ENCODE measurements at regions not wholly inside any gene's neighbourhood (a gene's known extent, or its start where the extent isn't known, plus 50 kb on each side); places are given as distances from the start of the nearest gene placed in this dataset.

- Mint-ChIP-seq H3K27ac (no peak overlapping the region), H3K9me3 (peaks cover 0 to 5% (median 0%) of the 10 kb centered on the region in 3 donors), H3K4me1 (no peaks in the 10 kb centered on the region), H3K36me3 (no peaks in the 10 kb centered on the region), H3K27me3 (no peaks in the 10 kb centered on the region), H3K4me3 (no peak overlapping the region)
- Histone ChIP-seq H3K27ac (ENCODE audit: low read length) (no peak overlapping the region), H3K4me3 (ENCODE audit: control insufficient read depth in 1 of 2, extremely low read depth in 1 of 2, low read length in 1 of 2) (no peak overlapping the region), H3K9me3 (no peaks in the 10 kb centered on the region), H3K36me3 (ENCODE audit: control insufficient read depth in 2 of 2, extremely low read depth in 1 of 2, insufficient read depth in 1 of 2, low read length in 1 of 2) (no peaks in the 10 kb centered on the region), H3K4me1 (ENCODE audit: control insufficient read depth in 1 of 2, extremely low read depth in 1 of 2, insufficient read depth in 2 of 2, low read length in 2 of 2) (no peaks in the 10 kb centered on the region), H3K27me3 (replicated peaks in 1 of 2; ENCODE audit: control insufficient read depth in 2 of 2, extremely low read depth in 1 of 2, insufficient read depth in 2 of 2, low read length in 1 of 2) (no peaks in the 10 kb centered on the region)
- no peak for DNase-seq
- ATAC-seq (replicated peaks in 1 of 4): no peak
- ChIA-PET POLR2A (no interaction called here), CTCF (no interaction called here)
- WGBS (ENCODE audit: insufficient coverage): no CpG with 5 or more reads among the region's 2 CpGs
These were observed 414.2 kb downstream of the KLF5 start for GRCh38 chr13:73473016-73473415.

- DNase-seq (no peak), ATAC-seq (replicated peaks in 1 of 4) (no peak)
- Histone ChIP-seq H3K4me3 (ENCODE audit: control insufficient read depth in 1 of 2, extremely low read depth in 1 of 2, low read length in 1 of 2) (no peak overlapping the region), H3K4me1 (ENCODE audit: control insufficient read depth in 1 of 2, extremely low read depth in 1 of 2, insufficient read depth in 2 of 2, low read length in 2 of 2) (no peaks in the 10 kb centered on the region), H3K36me3 (ENCODE audit: control insufficient read depth in 2 of 2, extremely low read depth in 1 of 2, insufficient read depth in 1 of 2, low read length in 1 of 2) (no peaks in the 10 kb centered on the region), H3K27me3 (replicated peaks in 1 of 2; ENCODE audit: control insufficient read depth in 2 of 2, extremely low read depth in 1 of 2, insufficient read depth in 2 of 2, low read length in 1 of 2) (peaks cover 0 to 2% of the 10 kb centered on the region in 2 experiments), H3K9me3 (no peaks in the 10 kb centered on the region), H3K27ac (ENCODE audit: low read length) (no peak overlapping the region)
- WGBS (ENCODE audit: insufficient coverage): 67% methylated on average over 1 of the region's 2 CpGs
- ChIA-PET POLR2A (no interaction called here), CTCF (interaction anchor here in 1 of 2 donors (1.1 kb wide), 1 partner anchor 11 kb away, joined by 3 read pairs; no protein-coding TSS in a partner anchor)
- Mint-ChIP-seq H3K36me3 (no peaks in the 10 kb centered on the region), H3K4me3 (no peak overlapping the region), H3K9me3 (peaks cover 0 to 5% (median 0%) of the 10 kb centered on the region in 3 donors), H3K4me1 (no peaks in the 10 kb centered on the region), H3K27ac (no peak overlapping the region), H3K27me3 (peaks cover 0 to 4% of the 10 kb centered on the region in 2 donors)
These were observed 408.3 kb downstream of the KLF5 start for GRCh38 chr13:73467125-73467524.

GRCh38 chr13:73466561-73466960, 407.8 kb downstream of the KLF5 start:
- no peak for ATAC-seq (replicated peaks in 1 of 4)
- ChIA-PET POLR2A (no interaction called here), CTCF (no interaction called here)
- Mint-ChIP-seq H3K9me3 (peaks cover 0 to 5% (median 0%) of the 10 kb centered on the region in 3 donors), H3K4me1 (no peaks in the 10 kb centered on the region), H3K4me3 (no peak overlapping the region), H3K36me3 (no peaks in the 10 kb centered on the region), H3K27me3 (peaks cover 0 to 4% of the 10 kb centered on the region in 2 donors), H3K27ac (no peak overlapping the region)
- peaks cover 0 to 2% of the 10 kb centered on the region in 2 experiments for H3K27me3 ChIP-seq (replicated peaks in 1 of 2; ENCODE audit: control insufficient read depth in 2 of 2, extremely low read depth in 1 of 2, insufficient read depth in 2 of 2, low read length in 1 of 2)
- H3K27ac ChIP-seq (ENCODE audit: low read length): no peak overlapping the region
- no peak for DNase-seq
- H3K4me1 ChIP-seq (ENCODE audit: control insufficient read depth in 1 of 2, extremely low read depth in 1 of 2, insufficient read depth in 2 of 2, low read length in 2 of 2): no peaks in the 10 kb centered on the region
- H3K4me3 ChIP-seq (ENCODE audit: control insufficient read depth in 1 of 2, extremely low read depth in 1 of 2, low read length in 1 of 2): no peak overlapping the region
- H3K36me3 ChIP-seq (ENCODE audit: control insufficient read depth in 2 of 2, extremely low read depth in 1 of 2, insufficient read depth in 1 of 2, low read length in 1 of 2): no peaks in the 10 kb centered on the region
- WGBS (ENCODE audit: insufficient coverage): 79% methylated on average over 3 of the region's 4 CpGs
- no peaks in the 10 kb centered on the region for H3K9me3 ChIP-seq

GRCh38 chr13:73465617-73465971, 406.8 kb downstream of the KLF5 start:
- DNase-seq (no peak), ATAC-seq (replicated peaks in 1 of 4) (no peak)
- no peak overlapping the region for H3K4me3 ChIP-seq (ENCODE audit: control insufficient read depth in 1 of 2, extremely low read depth in 1 of 2, low read length in 1 of 2)
- Mint-ChIP-seq H3K4me3 (no peak overlapping the region), H3K9me3 (no peaks in the 10 kb centered on the region), H3K36me3 (no peaks in the 10 kb centered on the region), H3K27ac (no peak overlapping the region), H3K4me1 (no peaks in the 10 kb centered on the region), H3K27me3 (peaks cover 3 to 4% of the 10 kb centered on the region in 2 donors)
- no peaks in the 10 kb centered on the region for H3K9me3 ChIP-seq
- H3K4me1 ChIP-seq (ENCODE audit: control insufficient read depth in 1 of 2, extremely low read depth in 1 of 2, insufficient read depth in 2 of 2, low read length in 2 of 2): no peaks in the 10 kb centered on the region
- POLR2A ChIA-PET: no interaction called here
- CTCF ChIA-PET: no interaction called here
- WGBS (ENCODE audit: insufficient coverage): no CpG with 5 or more reads among the region's 3 CpGs
- peaks cover 0 to 2% of the 10 kb centered on the region in 2 experiments for H3K27me3 ChIP-seq (replicated peaks in 1 of 2; ENCODE audit: control insufficient read depth in 2 of 2, extremely low read depth in 1 of 2, insufficient read depth in 2 of 2, low read length in 1 of 2)
- no peak overlapping the region for H3K27ac ChIP-seq (ENCODE audit: low read length)
- H3K36me3 ChIP-seq (ENCODE audit: control insufficient read depth in 2 of 2, extremely low read depth in 1 of 2, insufficient read depth in 1 of 2, low read length in 1 of 2): no peaks in the 10 kb centered on the region

- H3K36me3 ChIP-seq (ENCODE audit: control insufficient read depth in 2 of 2, extremely low read depth in 1 of 2, insufficient read depth in 1 of 2, low read length in 1 of 2): no peaks in the 10 kb centered on the region
- no peak for ATAC-seq (replicated peaks in 1 of 4)
- Mint-ChIP-seq H3K4me1 (no peaks in the 10 kb centered on the region), H3K27ac (no peak overlapping the region), H3K9me3 (no peaks in the 10 kb centered on the region), H3K36me3 (no peaks in the 10 kb centered on the region), H3K4me3 (no peak overlapping the region), H3K27me3 (peaks cover 4 to 6% of the 10 kb centered on the region in 2 donors)
- no peaks in the 10 kb centered on the region for H3K4me1 ChIP-seq (ENCODE audit: control insufficient read depth in 1 of 2, extremely low read depth in 1 of 2, insufficient read depth in 2 of 2, low read length in 2 of 2)
- CTCF ChIA-PET: no interaction called here
- no CpG with 5 or more reads among the region's 5 CpGs for WGBS (ENCODE audit: insufficient coverage)
- H3K27me3 ChIP-seq (replicated peaks in 1 of 2; ENCODE audit: control insufficient read depth in 2 of 2, extremely low read depth in 1 of 2, insufficient read depth in 2 of 2, low read length in 1 of 2): peaks cover 0 to 3% of the 10 kb centered on the region in 2 experiments
- POLR2A ChIA-PET: no interaction called here
- no peak overlapping the region for H3K27ac ChIP-seq (ENCODE audit: low read length)
- DNase-seq: no peak
- H3K4me3 ChIP-seq (ENCODE audit: control insufficient read depth in 1 of 2, extremely low read depth in 1 of 2, low read length in 1 of 2): no peak overlapping the region
- no peaks in the 10 kb centered on the region for H3K9me3 ChIP-seq
These were observed 406.2 kb downstream of the KLF5 start for GRCh38 chr13:73464758-73465616.

GRCh38 chr13:73462241-73462640, 403.4 kb downstream of the KLF5 start:
- Histone ChIP-seq H3K4me3 (ENCODE audit: control insufficient read depth in 1 of 2, extremely low read depth in 1 of 2, low read length in 1 of 2) (no peak overlapping the region), H3K4me1 (ENCODE audit: control insufficient read depth in 1 of 2, extremely low read depth in 1 of 2, insufficient read depth in 2 of 2, low read length in 2 of 2) (no peaks in the 10 kb centered on the region), H3K36me3 (ENCODE audit: control insufficient read depth in 2 of 2, extremely low read depth in 1 of 2, insufficient read depth in 1 of 2, low read length in 1 of 2) (no peaks in the 10 kb centered on the region), H3K9me3 (no peaks in the 10 kb centered on the region), H3K27ac (ENCODE audit: low read length) (no peak overlapping the region), H3K27me3 (replicated peaks in 1 of 2; ENCODE audit: control insufficient read depth in 2 of 2, extremely low read depth in 1 of 2, insufficient read depth in 2 of 2, low read length in 1 of 2) (peaks cover 0 to 4% of the 10 kb centered on the region in 2 experiments)
- H3K9me3 Mint-ChIP-seq: peaks cover 0 to 11% (median 3%) of the 10 kb centered on the region in 3 donors
- H3K27me3 Mint-ChIP-seq: peaks cover 15 to 17% of the 10 kb centered on the region in 2 donors
- no peak overlapping the region for H3K27ac Mint-ChIP-seq
- DNase-seq: no peak
- H3K4me1 Mint-ChIP-seq: no peaks in the 10 kb centered on the region
- no peak for ATAC-seq (replicated peaks in 1 of 4)
- ChIA-PET CTCF (interaction anchor here in 1 of 2 donors (0.6 kb wide), 1 partner anchor 43 kb away, joined by 3 read pairs; no protein-coding TSS in a partner anchor), POLR2A (no interaction called here)
- WGBS (ENCODE audit: insufficient coverage): 72% methylated on average over 4 of the region's 4 CpGs
- no peaks in the 10 kb centered on the region for H3K36me3 Mint-ChIP-seq
- H3K4me3 Mint-ChIP-seq: no peak overlapping the region

Measured in T-cell (primary cell).